Liver (tissue), 3 donors: ENCODE measurements at regions not wholly inside any gene's neighbourhood (a gene's known extent, or its start where the extent isn't known, plus 50 kb on each side); places are given as distances from the start of the nearest gene placed in this dataset.

Source experiments
- FOXA1 ChIP-seq: IDR thresholded peaks from 2 replicates; pipeline ENCODE4 v1.6.1; 2016; ENCODE audit warnings: antibody characterized with exemption
- GABPA ChIP-seq, 2 donors: IDR thresholded peaks in 1 of 2; conservative IDR thresholded peaks in 1 of 2; 2 replicates each; pipeline ENCODE4 v1.6.1; 2016; ENCODE audit warnings: antibody characterized with exemption in 2 of 2, mild to moderate bottlenecking in 1 of 2, moderate library complexity in 1 of 2
- HNF4G ChIP-seq: IDR thresholded peaks from 2 replicates; pipeline ENCODE4 v1.6.1; 2016; ENCODE audit warnings: antibody characterized with exemption
- RAD21 ChIP-seq, 2 donors: IDR thresholded peaks; 2 replicates each; pipeline ENCODE4 v1.6.1; 2016; ENCODE audit warnings: antibody characterized with exemption in 2 of 2, mild to moderate bottlenecking in 2 of 2
- SP1 ChIP-seq: IDR thresholded peaks from 2 replicates; pipeline ENCODE4 v1.6.1; 2018; ENCODE audit warnings: antibody characterized with exemption, mild to moderate bottlenecking
- TAF1 ChIP-seq: conservative IDR thresholded peaks from 2 replicates; pipeline ENCODE4 v1.6.1; 2016; ENCODE audit warnings: antibody characterized with exemption, mild to moderate bottlenecking
- YY1 ChIP-seq: IDR thresholded peaks from 2 replicates; pipeline ENCODE4 v1.6.1; 2016; ENCODE audit warnings: antibody characterized with exemption, mild to moderate bottlenecking
- TF ChIP-seq, protein P1 (sequence below): fragments of 150-350 bp; IDR thresholded peaks from 2 replicates; pipeline ENCODE4 v1.5.1; 2017; ENCODE audit warnings: improper control_type of control experiment, low read depth, low read length; ENCODE audit not compliant: missing input control
- TF ChIP-seq, protein P2 (sequence below): IDR thresholded peaks from 2 replicates; pipeline ENCODE4 v1.6.1; 2016; ENCODE audit warnings: antibody characterized with exemption
- TF ChIP-seq, protein P3 (sequence below): IDR thresholded peaks from 2 replicates; pipeline ENCODE4 v1.6.1; 2016; ENCODE audit warnings: antibody characterized with exemption, mild to moderate bottlenecking
- TF ChIP-seq, protein P4 (sequence below): IDR thresholded peaks from 2 replicates; pipeline ENCODE4 v1.6.1; 2016; ENCODE audit warnings: antibody characterized with exemption
- donor health status: healthy.
- donor health status: healthy.

DNA sequence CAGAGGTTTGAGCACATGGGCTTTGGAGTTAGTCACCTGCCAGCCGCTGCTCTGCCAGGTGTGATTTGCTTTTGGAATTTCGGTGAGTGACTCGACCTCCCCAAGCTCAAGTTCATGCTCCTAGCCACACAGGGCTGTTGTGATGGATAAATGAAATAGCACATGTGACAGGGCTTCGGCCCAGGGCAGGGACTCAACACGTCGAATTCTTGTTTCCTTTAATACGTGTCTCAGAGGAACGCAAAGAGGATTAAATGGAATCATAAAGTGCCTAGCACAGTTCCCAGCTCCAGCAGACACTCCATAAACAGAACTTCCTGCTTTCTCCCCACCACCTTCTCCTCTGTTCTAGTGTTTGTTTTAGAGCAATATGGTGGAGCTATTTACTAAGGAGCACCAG lies 88.3 kb upstream of the CHST15 start:
- TF ChIP-seq, protein P1, sequence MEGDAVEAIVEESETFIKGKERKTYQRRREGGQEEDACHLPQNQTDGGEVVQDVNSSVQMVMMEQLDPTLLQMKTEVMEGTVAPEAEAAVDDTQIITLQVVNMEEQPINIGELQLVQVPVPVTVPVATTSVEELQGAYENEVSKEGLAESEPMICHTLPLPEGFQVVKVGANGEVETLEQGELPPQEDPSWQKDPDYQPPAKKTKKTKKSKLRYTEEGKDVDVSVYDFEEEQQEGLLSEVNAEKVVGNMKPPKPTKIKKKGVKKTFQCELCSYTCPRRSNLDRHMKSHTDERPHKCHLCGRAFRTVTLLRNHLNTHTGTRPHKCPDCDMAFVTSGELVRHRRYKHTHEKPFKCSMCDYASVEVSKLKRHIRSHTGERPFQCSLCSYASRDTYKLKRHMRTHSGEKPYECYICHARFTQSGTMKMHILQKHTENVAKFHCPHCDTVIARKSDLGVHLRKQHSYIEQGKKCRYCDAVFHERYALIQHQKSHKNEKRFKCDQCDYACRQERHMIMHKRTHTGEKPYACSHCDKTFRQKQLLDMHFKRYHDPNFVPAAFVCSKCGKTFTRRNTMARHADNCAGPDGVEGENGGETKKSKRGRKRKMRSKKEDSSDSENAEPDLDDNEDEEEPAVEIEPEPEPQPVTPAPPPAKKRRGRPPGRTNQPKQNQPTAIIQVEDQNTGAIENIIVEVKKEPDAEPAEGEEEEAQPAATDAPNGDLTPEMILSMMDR = no peak
- TF ChIP-seq SP1 (no peak), TAF1 (no peak), GABPA (IDR thresholded peaks at IDR 0.05 in 1 of 2, conservative IDR thresholded peaks at IDR 0.05 in 1 of 2) (no peak), YY1 (no peak), RAD21 (IDR thresholded peaks at IDR 0.05) (no peak), FOXA1 (no peak), HNF4G (no peak)
- TF ChIP-seq, protein P2, sequence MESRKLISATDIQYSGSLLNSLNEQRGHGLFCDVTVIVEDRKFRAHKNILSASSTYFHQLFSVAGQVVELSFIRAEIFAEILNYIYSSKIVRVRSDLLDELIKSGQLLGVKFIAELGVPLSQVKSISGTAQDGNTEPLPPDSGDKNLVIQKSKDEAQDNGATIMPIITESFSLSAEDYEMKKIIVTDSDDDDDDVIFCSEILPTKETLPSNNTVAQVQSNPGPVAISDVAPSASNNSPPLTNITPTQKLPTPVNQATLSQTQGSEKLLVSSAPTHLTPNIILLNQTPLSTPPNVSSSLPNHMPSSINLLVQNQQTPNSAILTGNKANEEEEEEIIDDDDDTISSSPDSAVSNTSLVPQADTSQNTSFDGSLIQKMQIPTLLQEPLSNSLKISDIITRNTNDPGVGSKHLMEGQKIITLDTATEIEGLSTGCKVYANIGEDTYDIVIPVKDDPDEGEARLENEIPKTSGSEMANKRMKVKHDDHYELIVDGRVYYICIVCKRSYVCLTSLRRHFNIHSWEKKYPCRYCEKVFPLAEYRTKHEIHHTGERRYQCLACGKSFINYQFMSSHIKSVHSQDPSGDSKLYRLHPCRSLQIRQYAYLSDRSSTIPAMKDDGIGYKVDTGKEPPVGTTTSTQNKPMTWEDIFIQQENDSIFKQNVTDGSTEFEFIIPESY = no peak
- TF ChIP-seq, protein P3, sequence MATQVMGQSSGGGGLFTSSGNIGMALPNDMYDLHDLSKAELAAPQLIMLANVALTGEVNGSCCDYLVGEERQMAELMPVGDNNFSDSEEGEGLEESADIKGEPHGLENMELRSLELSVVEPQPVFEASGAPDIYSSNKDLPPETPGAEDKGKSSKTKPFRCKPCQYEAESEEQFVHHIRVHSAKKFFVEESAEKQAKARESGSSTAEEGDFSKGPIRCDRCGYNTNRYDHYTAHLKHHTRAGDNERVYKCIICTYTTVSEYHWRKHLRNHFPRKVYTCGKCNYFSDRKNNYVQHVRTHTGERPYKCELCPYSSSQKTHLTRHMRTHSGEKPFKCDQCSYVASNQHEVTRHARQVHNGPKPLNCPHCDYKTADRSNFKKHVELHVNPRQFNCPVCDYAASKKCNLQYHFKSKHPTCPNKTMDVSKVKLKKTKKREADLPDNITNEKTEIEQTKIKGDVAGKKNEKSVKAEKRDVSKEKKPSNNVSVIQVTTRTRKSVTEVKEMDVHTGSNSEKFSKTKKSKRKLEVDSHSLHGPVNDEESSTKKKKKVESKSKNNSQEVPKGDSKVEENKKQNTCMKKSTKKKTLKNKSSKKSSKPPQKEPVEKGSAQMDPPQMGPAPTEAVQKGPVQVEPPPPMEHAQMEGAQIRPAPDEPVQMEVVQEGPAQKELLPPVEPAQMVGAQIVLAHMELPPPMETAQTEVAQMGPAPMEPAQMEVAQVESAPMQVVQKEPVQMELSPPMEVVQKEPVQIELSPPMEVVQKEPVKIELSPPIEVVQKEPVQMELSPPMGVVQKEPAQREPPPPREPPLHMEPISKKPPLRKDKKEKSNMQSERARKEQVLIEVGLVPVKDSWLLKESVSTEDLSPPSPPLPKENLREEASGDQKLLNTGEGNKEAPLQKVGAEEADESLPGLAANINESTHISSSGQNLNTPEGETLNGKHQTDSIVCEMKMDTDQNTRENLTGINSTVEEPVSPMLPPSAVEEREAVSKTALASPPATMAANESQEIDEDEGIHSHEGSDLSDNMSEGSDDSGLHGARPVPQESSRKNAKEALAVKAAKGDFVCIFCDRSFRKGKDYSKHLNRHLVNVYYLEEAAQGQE = no peak
- TF ChIP-seq, protein P4, sequence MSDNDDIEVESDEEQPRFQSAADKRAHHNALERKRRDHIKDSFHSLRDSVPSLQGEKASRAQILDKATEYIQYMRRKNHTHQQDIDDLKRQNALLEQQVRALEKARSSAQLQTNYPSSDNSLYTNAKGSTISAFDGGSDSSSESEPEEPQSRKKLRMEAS = no peak
